MM.1S (cell line): ENCODE measurements at regions not wholly inside any gene's neighbourhood (a gene's known extent, or its start where the extent isn't known, plus 50 kb on each side); places are given as distances from the start of the nearest gene placed in this dataset.

ENCODE experiments used
- DNase-seq: peaks from one replicate; pipeline ENCODE4 v3.0.0-alpha.2; 2015
- H2AFZ ChIP-seq: fragments of 300-600 bp; sonication (generic); 2 replicates; pipeline ENCODE4 v1.6.0; 2016; ENCODE audit warnings: antibody characterized with exemption, low read length
- H3F3A ChIP-seq: fragments of 300-600 bp; sonication (generic); 2 replicates; pipeline ENCODE4 v1.6.1; 2016; ENCODE audit warnings: mild to moderate bottlenecking, antibody characterized with exemption, low read length, moderate library complexity, mixed read lengths; ENCODE audit not compliant: insufficient read depth
- H3K27ac ChIP-seq: fragments of 300-600 bp; sonication (generic); 2 replicates; pipeline ENCODE4 v1.5.1; 2016; ENCODE audit warnings: mild to moderate bottlenecking, low read length
- H3K27me3 ChIP-seq: fragments of 300-600 bp; sonication (generic); replicated peaks from 2 replicates; pipeline ENCODE4 v1.6.0; 2016; ENCODE audit warnings: low read length; ENCODE audit not compliant: insufficient read depth
- H3K36me3 ChIP-seq: fragments of 300-600 bp; sonication (generic); replicated peaks from 2 replicates; pipeline ENCODE4 v1.6.1; 2016; ENCODE audit warnings: mild to moderate bottlenecking, low read length, mixed read lengths; ENCODE audit not compliant: insufficient read depth
- H3K4me1 ChIP-seq: fragments of 300-600 bp; sonication (generic); 2 replicates; pipeline ENCODE4 v1.6.1; 2016; ENCODE audit warnings: low read length, mixed read lengths
- H3K4me2 ChIP-seq: fragments of 300-600 bp; sonication (generic); 2 replicates; pipeline ENCODE4 v1.6.0; 2016; ENCODE audit warnings: low read depth, low read length
- H3K4me3 ChIP-seq: fragments of 300-600 bp; sonication (generic); 2 replicates; pipeline ENCODE4 v1.5.1; 2016; ENCODE audit warnings: low read length, mixed read lengths
- H3K79me2 ChIP-seq: fragments of 300-600 bp; sonication (generic); 2 replicates; pipeline ENCODE4 v1.6.1; 2016; ENCODE audit warnings: mixed run types, low read length, mixed read lengths
- H3K9ac ChIP-seq: fragments of 300-600 bp; sonication (generic); 2 replicates; pipeline ENCODE4 v1.6.1; 2016; ENCODE audit warnings: low read length, mixed read lengths
- H3K9me2 ChIP-seq: fragments of 300-600 bp; sonication (generic); replicated peaks from 2 replicates; pipeline ENCODE4 v1.6.1; 2016; ENCODE audit warnings: mild to moderate bottlenecking, low read length, mixed read lengths; ENCODE audit not compliant: insufficient read depth
- H3K9me3 ChIP-seq: fragments of 300-600 bp; sonication (generic); replicated peaks from 2 replicates; pipeline ENCODE4 v1.6.1; 2016; ENCODE audit warnings: mild to moderate bottlenecking, low read length, mixed read lengths; ENCODE audit not compliant: insufficient read depth
- H4K20me1 ChIP-seq: fragments of 300-600 bp; sonication (generic); 2 replicates; pipeline ENCODE4 v1.6.1; 2016; ENCODE audit warnings: mild to moderate bottlenecking, low read length, moderate library complexity, mixed read lengths; ENCODE audit not compliant: insufficient read depth
- CTCF ChIP-seq: fragments of 300-600 bp; sonication (generic); IDR thresholded peaks from 2 replicates; pipeline ENCODE4 v1.5.1; 2016; ENCODE audit warnings: antibody characterized with exemption, low read length, mixed read lengths
- EZH2 ChIP-seq: fragments of 300-600 bp; sonication (generic); optimal IDR thresholded peaks from 2 replicates; pipeline ENCODE3; 2017; ENCODE audit warnings: low read depth, mild to moderate bottlenecking, antibody characterized with exemption, low read length, mixed read lengths
- EZH2phosphoT487 ChIP-seq: fragments of 300-600 bp; sonication (generic); IDR thresholded peaks from 2 replicates; pipeline ENCODE4 v1.6.1; 2018; ENCODE audit warnings: antibody characterized with exemption, low read length

DNA sequence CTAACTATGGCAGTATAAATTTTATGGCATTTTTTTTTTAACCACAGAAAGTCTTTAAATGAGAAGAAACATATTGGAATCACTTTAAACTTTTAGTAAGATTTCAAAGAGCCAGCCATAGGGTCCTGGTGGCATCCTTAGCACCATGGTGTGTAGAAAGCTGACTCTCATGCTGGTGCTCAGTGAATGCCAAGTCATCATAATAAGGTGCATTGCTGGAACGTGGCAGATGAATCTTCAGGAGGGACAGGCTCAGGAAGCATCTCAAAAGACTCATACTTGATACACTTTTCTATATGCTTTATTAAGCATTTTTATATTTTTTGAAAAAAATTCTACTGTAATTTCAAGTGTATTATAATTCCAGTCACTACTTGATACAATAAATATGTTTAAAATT lies 274.2 kb downstream of the ZIC4 start:
- Histone ChIP-seq H3K9me3 (no peaks in the 10 kb centered on the region), H3K4me1 (no peaks in the 10 kb centered on the region), H3K36me3 (no peaks in the 10 kb centered on the region), H3K27ac (no peak overlapping the region), H3K4me3 (no peak overlapping the region), H3F3A (no peaks in the 10 kb centered on the region), H4K20me1 (no peaks in the 10 kb centered on the region), H2AFZ (no peak overlapping the region), H3K9ac (no peak overlapping the region), H3K4me2 (no peak overlapping the region), H3K27me3 (no peaks in the 10 kb centered on the region), H3K79me2 (no peaks in the 10 kb centered on the region), H3K9me2 (no peaks in the 10 kb centered on the region)
- no peak for DNase-seq
- TF ChIP-seq EZH2phosphoT487 (no peak), CTCF (no peak), EZH2 (no peak)

GRCh38 chr3:147130461-147130860 lies 275.9 kb downstream of the ZIC4 start:
- no peaks in the 10 kb centered on the region for H3K9me2 ChIP-seq
- DNase-seq: no peak
- H3K4me3 ChIP-seq: no peak overlapping the region
- TF ChIP-seq CTCF: no peak
- TF ChIP-seq EZH2: no peak
- no peak for TF ChIP-seq EZH2phosphoT487
- no peaks in the 10 kb centered on the region for H3K36me3 ChIP-seq
- no peak overlapping the region for H3K4me2 ChIP-seq
- no peaks in the 10 kb centered on the region for H3K79me2 ChIP-seq
- H3F3A ChIP-seq: no peaks in the 10 kb centered on the region
- no peak overlapping the region for H2AFZ ChIP-seq
- H3K9me3 ChIP-seq: no peaks in the 10 kb centered on the region
- H3K9ac ChIP-seq: no peak overlapping the region
- H3K4me1 ChIP-seq: no peaks in the 10 kb centered on the region
- no peaks in the 10 kb centered on the region for H4K20me1 ChIP-seq
- no peaks in the 10 kb centered on the region for H3K27me3 ChIP-seq
- H3K27ac ChIP-seq: no peak overlapping the region

- H3K9me2 ChIP-seq: no peaks in the 10 kb centered on the region
- no peaks in the 10 kb centered on the region for H3K36me3 ChIP-seq
- no peaks in the 10 kb centered on the region for H3K27me3 ChIP-seq
- DNase-seq: no peak
- H3K9me3 ChIP-seq: no peaks in the 10 kb centered on the region
- no peak for TF ChIP-seq EZH2phosphoT487
- TF ChIP-seq CTCF: no peak
- TF ChIP-seq EZH2: no peak
- H3K9ac ChIP-seq: no peak overlapping the region
- H2AFZ ChIP-seq: no peak overlapping the region
- no peaks in the 10 kb centered on the region for H3K4me1 ChIP-seq
- no peaks in the 10 kb centered on the region for H3K79me2 ChIP-seq
- no peak overlapping the region for H3K4me2 ChIP-seq
- H3F3A ChIP-seq: no peaks in the 10 kb centered on the region
- no peak overlapping the region for H3K27ac ChIP-seq
- H4K20me1 ChIP-seq: no peaks in the 10 kb centered on the region
- H3K4me3 ChIP-seq: no peak overlapping the region
Observed at GRCh38 chr3:147129665-147130064, 276.7 kb downstream of the ZIC4 start.

DNA sequence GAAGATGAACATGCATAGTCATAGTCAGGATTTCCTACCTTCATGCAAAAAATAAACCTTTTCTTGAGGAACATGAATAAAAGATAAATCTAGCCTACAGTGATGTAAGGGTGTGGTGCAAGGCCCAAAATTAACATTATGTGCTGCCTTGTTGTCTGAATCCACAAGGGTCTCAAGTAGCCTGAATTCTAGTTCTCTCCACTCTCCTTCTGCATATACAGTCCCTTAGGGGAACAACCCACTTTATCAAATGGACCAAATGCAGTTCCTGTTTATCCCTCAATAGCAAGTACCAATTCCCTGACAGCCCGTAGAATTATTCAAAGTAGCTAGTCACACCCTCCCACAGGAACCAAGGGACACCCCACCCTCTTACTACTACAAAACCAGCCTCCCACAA lies 284.0 kb downstream of the ZIC4 start:
- H3K9ac ChIP-seq: no peak overlapping the region
- H3K27ac ChIP-seq: no peak overlapping the region
- TF ChIP-seq CTCF (no peak), EZH2phosphoT487 (no peak), EZH2 (no peak)
- H3K4me2 ChIP-seq: no peak overlapping the region
- H4K20me1 ChIP-seq: no peaks in the 10 kb centered on the region
- no peaks in the 10 kb centered on the region for H3K36me3 ChIP-seq
- no peaks in the 10 kb centered on the region for H3F3A ChIP-seq
- H3K9me2 ChIP-seq: no peaks in the 10 kb centered on the region
- H2AFZ ChIP-seq: no peak overlapping the region
- no peaks in the 10 kb centered on the region for H3K9me3 ChIP-seq
- no peaks in the 10 kb centered on the region for H3K4me1 ChIP-seq
- H3K79me2 ChIP-seq: no peaks in the 10 kb centered on the region
- no peaks in the 10 kb centered on the region for H3K27me3 ChIP-seq
- DNase-seq: no peak
- H3K4me3 ChIP-seq: no peak overlapping the region
